Effector memory CD8-positive, alpha-beta T cell (primary cell): ENCODE measurements at regions not wholly inside any gene's neighbourhood (a gene's known extent, or its start where the extent isn't known, plus 50 kb on each side); places are given as distances from the start of the nearest gene placed in this dataset.

ENCODE experiments used
- ATAC-seq: fragments of 150-1000 bp; cut with Tn5 transposase; replicated peaks from 2 replicates; pipeline ENCODE4 v1.10.0; 2021; ENCODE audit warnings: mild to moderate bottlenecking, moderate library complexity
- DNase-seq, 3 experiments: peaks; one replicate each; pipeline ENCODE4 v3.0.0; 2021
- H3K27ac Mint-ChIP-seq, 2 donors: one replicate each; pipeline ENCODE4 v1.8.0; 2022; ENCODE audit warnings: mild to moderate bottlenecking in 2 of 2, mixed read lengths in 2 of 2, moderate library complexity in 2 of 2
- H3K27me3 Mint-ChIP-seq, 2 donors: one replicate each; pipeline ENCODE4 v1.8.0; 2022; ENCODE audit warnings: mixed read lengths in 2 of 2
- H3K36me3 Mint-ChIP-seq: one replicate; pipeline ENCODE4 v1.8.0; 2022; ENCODE audit warnings: mild to moderate bottlenecking, moderate library complexity, mixed read lengths; ENCODE audit not compliant: insufficient read depth
- H3K4me1 Mint-ChIP-seq, 2 donors: one replicate each; pipeline ENCODE4 v1.8.0; 2022; ENCODE audit warnings: low read depth in 2 of 2, mixed read lengths in 2 of 2
- H3K4me3 Mint-ChIP-seq, 2 donors: one replicate each; pipeline ENCODE4 v1.8.0; 2022; ENCODE audit warnings: mild to moderate bottlenecking in 2 of 2, mixed read lengths in 2 of 2, moderate library complexity in 2 of 2
- H3K9me3 Mint-ChIP-seq, 2 donors: one replicate each; pipeline ENCODE4 v1.8.0; 2022; ENCODE audit warnings: mixed read lengths in 2 of 2

GRCh38 chr13:40503966-40504591 lies 162.4 kb downstream of the FOXO1 start:
- Mint-ChIP-seq H3K36me3 (no peaks in the 10 kb centered on the region), H3K27me3 (peaks cover 0 to 9% of the 10 kb centered on the region in 2 donors), H3K4me3 (no peak overlapping the region), H3K27ac (no peak overlapping the region), H3K9me3 (no peaks in the 10 kb centered on the region), H3K4me1 (peaks cover 0 to 4% of the 10 kb centered on the region in 2 donors)
- no peak for DNase-seq
- ATAC-seq: no peak

DNA sequence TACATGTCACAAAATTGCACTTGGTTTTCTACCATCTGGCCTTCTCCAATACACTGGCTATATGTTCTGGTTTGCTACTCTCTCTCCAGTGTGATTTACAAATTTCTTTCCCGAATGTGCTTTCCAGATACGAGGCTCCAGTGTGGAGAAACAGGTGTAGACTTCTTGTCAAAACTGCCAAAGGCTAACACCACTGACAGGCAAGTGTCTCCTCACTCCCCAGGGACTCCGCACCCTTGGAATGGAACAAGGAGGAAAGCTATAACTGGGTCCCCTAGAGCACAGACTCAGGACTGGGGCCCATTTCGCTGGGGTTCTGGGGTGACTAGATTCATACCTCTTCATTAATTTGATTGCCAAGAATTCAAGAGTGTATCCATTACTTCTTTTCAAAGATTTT lies 161.8 kb downstream of the FOXO1 start:
- no peaks in the 10 kb centered on the region for H3K36me3 Mint-ChIP-seq
- peaks cover 0 to 4% of the 10 kb centered on the region in 2 donors for H3K4me1 Mint-ChIP-seq
- no peak for DNase-seq
- no peak overlapping the region for H3K4me3 Mint-ChIP-seq
- no peaks in the 10 kb centered on the region for H3K9me3 Mint-ChIP-seq
- no peak for ATAC-seq
- peaks cover 0 to 9% of the 10 kb centered on the region in 2 donors for H3K27me3 Mint-ChIP-seq
- H3K27ac Mint-ChIP-seq: no peak overlapping the region

GRCh38 chr13:40505196-40505595 lies 161.2 kb downstream of the FOXO1 start:
- Mint-ChIP-seq H3K4me3 (no peak overlapping the region), H3K9me3 (no peaks in the 10 kb centered on the region), H3K4me1 (peaks cover 0 to 4% of the 10 kb centered on the region in 2 donors), H3K27ac (no peak overlapping the region), H3K36me3 (no peaks in the 10 kb centered on the region), H3K27me3 (peaks cover 0 to 9% of the 10 kb centered on the region in 2 donors)
- DNase-seq: no peak
- ATAC-seq: no peak
